ENCODE measurements at regions not wholly inside any gene's neighbourhood (a gene's known extent, or its start where the extent isn't known, plus 50 kb on each side); places are given as distances from the start of the nearest gene placed in this dataset. TPM values are rescaled to one million over a fixed set of nuclear protein-coding genes. Genes with fewer than 3 reads are reported as not detected.

DNA sequence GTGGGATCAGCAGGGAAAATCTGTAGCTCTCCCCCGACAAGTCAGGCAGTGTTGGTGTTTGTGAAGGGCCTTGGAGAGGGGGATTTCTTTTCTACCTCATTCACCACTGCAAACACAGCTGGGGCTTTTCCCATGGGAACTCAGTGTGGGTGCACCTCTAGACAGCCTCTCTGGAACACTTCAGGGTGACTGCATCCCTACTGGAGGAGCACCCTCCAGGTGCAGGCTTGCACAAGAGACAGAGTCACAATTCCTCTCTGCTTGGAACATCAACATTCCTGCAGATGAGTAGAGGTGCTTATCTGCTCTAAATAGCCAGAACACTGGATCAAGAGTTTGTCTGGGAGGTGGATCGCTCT lies 72.7 kb upstream of the AKAP13 start:
- DNase-seq (ENCODE audit: low spot score) = no peak

DNA sequence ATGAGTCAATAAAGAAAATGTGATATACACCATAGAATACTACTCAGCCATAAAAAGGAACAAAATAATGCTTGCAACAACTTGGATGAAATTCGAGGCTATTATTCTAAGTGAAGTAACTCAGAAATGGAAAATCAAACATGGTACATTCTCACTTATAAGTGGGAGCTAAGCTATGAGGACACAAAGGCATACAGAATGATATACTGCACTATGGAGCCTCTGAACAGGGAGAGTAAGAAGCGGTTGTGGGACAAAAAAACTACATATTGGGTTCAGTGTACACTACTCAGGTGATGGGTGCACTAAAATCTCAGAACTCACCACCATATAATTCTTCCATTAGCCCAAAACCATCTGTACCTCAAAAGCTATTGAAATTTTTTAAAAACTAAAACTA lies 68.8 kb upstream of the AKAP13 start:
- no peak for DNase-seq (ENCODE audit: low spot score)

DNA sequence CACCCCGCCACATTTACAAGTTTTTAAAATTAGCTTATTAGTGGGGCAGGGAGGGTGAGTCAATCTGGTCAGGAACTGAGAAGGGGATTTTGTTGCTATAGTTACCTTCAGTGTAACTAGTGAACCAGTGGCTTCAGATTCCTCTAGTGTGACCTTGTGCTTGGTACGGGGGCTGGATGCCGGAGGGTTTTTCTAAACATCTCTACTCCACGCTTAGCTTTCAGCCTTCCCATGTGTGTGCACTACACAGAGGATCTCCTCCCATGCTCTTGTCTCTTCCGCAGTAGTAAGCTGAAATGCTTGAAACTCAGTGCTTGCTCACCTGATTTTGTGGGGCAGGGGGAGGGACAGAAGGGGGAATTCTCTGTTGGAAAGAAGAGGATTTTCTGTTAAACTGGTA lies 67.9 kb upstream of the AKAP13 start:
- no peak for DNase-seq (ENCODE audit: low spot score)

DNA sequence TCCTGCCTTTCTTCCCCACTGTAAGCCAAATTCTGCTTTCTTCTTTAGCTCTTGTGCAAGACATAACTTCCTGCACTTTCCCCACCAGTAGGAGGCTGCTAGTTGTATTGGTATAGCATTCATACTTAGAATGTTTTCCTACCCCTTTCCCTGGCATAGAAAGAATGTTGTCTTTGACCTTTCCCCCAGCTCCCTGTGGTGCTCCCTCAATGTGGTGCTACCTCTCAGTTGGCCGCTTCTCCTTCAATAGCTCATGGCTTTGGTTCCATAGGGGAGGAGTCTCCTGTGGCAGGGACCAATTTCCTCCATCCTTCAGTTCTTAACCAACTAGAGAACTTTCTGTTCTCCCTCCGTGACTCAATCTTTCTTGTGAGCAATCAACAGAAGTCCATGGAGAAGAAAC lies 67.5 kb upstream of the AKAP13 start:
- no peak for DNase-seq (ENCODE audit: low spot score)

DNA sequence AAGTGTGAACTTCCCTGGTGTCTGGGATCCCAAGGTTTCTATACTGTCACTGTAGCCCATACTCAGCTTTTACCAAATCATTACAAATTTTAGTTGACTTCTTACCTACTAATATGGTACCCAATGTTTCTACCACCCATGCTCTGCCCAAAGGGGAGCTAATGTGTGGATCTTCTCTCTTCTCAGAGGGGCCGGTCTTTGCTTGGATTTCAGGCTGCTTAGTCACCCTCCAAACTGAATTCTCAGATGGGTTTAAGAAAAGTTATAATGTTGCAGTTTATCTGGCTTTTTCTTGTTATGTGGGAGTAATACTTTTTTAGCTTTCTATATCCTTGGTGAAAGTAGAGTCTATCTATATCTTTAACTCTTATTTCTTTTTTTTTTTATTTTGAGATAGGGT lies 67.1 kb upstream of the AKAP13 start:
- no peak for DNase-seq (ENCODE audit: low spot score)

DNA sequence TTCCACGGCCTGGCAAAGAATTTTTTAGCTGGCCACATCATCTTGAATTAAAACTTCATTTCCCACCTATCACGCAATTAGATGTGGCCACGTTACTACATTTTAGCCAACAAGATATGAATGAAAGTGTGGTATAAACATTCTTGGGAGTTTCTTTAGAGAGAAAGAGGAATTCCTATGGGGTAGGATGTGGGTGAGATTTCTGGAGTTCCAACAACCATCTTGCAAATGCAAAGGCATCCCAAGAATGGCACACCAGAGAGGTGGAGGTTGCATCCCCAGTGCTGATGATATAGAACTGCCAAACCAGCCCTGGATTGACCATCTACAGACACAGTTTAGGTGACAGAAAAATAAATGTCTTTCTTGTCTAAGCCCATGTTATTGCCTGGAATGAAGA lies 66.3 kb upstream of the AKAP13 start:
- no peak for DNase-seq (ENCODE audit: low spot score)

DNA sequence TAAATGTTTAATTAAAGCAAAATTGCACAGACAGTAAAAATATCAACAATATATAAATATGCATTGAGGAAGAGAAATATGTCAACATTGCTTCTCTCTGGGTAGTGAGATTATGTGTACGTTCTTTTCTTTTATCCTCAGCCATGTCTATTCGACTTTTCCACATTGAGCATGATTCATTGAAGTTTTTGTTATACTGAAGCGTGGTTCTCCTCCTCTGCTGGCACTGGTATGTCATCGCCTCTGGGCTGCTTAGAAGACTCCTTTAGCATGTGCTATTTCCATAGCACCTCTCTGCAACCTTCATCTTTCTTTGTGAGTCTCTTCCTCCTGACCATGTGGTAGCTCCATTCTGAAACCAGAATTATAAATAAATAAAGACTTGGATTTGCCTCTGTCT lies 65.8 kb upstream of the AKAP13 start:
- DNase-seq (ENCODE audit: low spot score) = no peak

DNA sequence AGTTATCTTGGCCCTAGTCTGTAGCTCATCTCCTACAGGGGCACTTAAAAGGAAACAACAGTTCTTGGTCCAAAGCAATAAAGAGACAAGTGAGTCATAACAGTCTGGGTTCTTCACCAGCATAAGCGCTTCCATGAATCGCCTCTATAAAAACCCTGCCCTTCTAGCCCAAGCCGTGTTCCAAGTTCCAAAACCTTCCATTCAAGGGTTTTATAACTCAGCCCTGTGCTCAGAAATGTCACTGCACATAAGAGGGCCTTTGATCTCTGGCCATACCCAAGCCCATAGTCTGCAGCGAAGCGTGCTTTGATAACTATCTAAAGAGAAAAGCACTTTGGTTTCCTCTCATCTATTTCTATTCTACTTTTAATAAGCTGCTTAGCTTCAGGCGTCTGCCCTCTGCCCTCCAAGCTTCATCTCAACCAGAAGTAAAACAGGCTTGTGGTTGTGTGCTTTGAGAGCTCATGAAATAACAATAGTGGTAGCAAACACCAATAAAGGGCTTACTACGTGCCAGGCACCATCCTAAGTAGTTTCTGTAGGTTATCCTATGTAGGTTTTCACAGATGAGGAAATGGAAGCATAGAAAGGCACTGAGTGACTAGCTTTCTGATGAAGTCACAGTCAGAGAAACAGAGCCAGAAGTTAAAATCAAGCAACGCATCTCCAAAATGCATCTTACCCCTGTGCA lies 64.0 kb upstream of the AKAP13 start:
- no peak for DNase-seq (ENCODE audit: low spot score)

DNA sequence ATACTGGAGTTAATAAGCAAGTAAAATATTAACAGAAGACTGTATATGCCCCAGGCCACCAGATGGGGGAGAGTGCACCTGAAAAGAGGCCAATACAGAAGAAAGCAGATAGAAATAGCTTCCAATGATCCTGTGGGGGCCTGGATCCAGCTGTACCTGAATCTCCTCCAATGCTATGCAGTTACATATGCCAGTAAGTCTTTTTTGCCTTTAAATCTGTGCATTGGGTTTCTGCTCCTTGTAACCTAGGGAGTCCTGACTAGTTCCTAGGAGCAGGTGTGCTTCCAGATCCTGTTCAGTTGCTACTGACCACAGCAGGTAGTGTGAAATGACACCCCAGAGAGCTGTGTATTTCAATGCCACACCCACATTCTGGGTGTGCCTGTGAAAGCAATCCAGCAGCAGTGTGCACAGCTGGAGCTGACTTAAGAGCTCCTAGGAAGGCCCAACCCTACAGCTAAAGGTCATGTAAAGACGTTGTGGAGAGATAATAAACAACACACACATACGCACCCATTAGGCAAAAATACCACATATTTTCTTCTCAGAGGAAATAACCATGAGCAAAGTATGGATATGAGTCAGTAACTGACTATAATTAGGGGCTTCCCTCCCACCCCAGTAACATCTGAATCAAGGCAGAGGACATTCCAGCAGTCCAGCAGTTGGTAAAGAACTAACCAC lies 62.2 kb upstream of the AKAP13 start:
- peak; percentile 56 for DNase-seq (ENCODE audit: low spot score)

DNA sequence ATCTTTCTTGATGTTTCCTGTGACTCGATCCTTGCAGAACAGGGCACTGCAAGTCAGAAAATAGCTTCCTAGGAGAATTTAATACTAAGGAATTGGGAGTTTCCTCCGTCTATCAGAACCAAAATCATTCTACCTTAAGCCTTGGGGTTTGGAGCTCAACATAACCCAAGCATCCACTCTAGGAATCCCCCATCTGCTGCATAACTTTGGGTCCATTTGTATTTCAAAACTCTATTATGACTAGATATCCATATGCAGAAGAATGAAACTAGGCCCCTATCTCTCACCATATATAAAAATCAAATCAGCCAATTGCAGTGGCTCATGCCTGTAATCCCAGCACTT lies 61.7 kb upstream of the AKAP13 start:
- DNase-seq (ENCODE audit: low spot score) = no peak

DNA sequence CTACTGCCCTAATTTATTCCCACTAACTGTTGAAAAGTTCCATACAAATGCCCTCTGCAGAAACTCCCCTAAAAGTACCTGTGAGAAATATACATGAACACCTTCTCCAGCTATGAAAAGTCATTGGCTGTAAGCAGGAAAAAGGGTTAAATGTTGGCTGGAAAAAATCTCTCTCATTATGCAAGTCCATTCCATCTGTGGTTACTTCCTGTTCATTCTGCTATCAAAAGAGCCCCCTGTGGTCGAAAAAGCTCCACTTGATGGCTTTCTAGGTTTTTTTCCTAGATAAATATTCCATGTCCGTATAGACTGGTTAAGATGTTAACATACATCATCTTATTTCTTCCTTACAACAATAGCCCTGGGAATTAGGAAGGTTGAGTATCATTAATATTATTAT lies 56.2 kb upstream of the AKAP13 start:
- no peak for DNase-seq (ENCODE audit: low spot score)

DNA sequence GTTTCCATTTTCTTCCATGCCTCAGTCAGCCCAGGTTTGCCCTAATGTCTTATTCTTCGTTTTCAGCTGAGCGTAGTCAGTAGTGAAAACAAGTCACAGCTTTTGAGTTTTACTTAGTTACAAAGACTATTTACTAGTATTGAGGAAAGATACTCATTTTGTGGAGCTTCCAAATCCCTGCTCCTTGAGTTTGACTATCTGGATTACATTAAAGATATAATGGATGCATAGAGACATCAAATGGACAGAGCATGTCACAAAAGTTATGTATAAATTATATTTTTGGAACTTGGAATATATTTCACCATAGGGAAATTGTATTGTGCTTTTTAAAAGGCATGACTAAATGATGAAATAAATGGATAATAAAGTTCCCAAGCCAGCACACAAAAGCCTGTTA lies 54.6 kb upstream of the AKAP13 start:
- DNase-seq (ENCODE audit: low spot score) = no peak

DNA sequence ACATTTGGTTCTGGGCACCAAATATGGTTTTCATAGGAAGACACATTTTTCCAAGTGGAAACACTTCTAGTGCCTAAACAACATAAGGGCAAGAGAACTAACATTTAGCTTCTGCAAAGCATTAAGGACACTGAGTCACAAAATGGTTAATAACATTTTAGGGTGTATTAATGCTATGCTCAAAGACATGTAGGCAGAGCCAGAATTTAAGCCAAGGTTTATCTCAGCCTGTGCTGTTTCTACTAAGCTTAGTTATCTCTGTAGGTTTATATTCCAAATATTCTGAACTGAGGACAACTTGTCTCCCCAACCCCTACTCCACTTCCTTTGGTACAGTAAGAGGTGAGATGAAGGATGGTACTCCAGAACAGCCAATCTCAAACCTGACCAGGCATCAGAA lies 54.1 kb upstream of the AKAP13 start:
- no peak for DNase-seq (ENCODE audit: low spot score)

DNA sequence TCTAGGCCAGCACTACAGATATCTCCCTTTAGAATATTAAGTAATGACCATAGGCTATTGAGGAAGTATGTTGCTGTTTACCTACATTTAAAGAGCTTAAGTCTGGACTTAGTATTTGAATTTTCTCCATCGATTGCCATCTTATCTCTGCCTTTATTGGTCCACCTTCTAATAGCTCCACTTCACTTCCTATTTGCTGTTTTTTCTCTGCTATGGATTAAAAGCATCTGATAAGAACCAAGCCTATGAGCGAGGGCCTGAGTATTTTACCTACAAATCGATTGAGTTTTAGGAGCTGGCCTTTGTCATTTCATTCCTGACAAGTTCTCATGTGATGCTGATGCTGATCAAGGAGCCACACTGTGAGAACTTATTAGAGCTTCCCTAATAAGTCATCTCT lies 52.6 kb upstream of the AKAP13 start:
- DNase-seq (ENCODE audit: low spot score) = no peak

DNA sequence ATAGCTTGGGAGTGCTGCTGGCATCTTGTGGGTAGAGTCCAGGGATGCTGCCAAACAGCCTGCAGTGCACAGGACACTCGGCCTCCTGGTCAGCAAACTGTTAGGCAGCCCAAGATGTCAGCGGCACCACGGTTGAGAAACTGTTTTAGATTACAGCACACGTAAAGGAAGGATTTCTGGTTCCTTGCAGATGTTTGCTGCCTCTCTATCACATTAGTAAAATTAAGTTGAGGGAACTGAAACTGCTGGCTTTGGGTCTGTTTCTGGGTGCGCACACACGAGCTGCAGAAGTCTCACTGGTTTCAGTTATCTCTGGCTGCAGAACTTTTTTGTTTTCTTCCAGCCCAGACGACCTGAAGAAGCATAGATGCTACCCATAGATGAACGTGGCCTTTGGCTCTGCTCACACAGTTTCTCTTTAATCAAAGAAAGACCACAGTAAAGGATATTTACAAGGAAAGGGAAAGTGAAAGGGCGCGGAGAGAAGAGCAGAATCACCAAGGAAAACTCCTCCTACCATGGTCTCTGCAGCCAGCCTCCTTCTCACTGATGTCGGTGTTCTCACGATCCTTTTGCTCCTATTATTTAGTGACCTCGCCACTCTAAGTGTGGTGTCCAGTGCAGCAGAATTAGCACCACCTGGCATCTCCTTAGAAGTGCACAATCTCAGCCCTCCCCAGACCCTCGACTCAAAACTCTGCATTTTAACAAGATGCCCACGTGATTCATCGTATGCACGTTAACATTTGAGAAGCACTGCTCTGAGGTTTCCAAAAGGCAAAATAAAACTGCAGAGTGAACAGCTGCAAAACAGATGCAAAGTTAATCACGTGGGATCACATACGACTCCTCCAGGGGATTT lies 50.6 kb upstream of the AKAP13 start:
- peak; percentile 41 for DNase-seq (ENCODE audit: low spot score)

Small RNA genes lying in the stretch of these regions (small RNA-seq; reads per million reads assigned to genes)
- not detected for gene RN7SL428P
